KMS-11 (cell line): ENCODE measurements at regions not wholly inside any gene's neighbourhood (a gene's known extent, or its start where the extent isn't known, plus 50 kb on each side); places are given as distances from the start of the nearest gene placed in this dataset.

Source experiments
- H2AFZ ChIP-seq: fragments of 200-600 bp; sonication (generic); 2 replicates; pipeline ENCODE4 v1.6.1; 2016; ENCODE audit warnings: antibody characterized with exemption, mixed run types, low read depth
- H3K27ac ChIP-seq: fragments of 200-600 bp; sonication (generic); 2 replicates; pipeline ENCODE4 v1.6.1; 2016; ENCODE audit warnings: mild to moderate bottlenecking, mixed run types
- H3K27me3 ChIP-seq: fragments of 200-600 bp; sonication (generic); 2 replicates; pipeline ENCODE4 v1.6.1; 2017; ENCODE audit warnings: mild to moderate bottlenecking, low read depth, mixed run types, moderate library complexity; ENCODE audit not compliant: insufficient read depth
- H3K36me3 ChIP-seq: fragments of 200-600 bp; sonication (generic); 2 replicates; pipeline ENCODE4 v1.6.1; 2017; ENCODE audit warnings: mild to moderate bottlenecking, mixed run types; ENCODE audit not compliant: insufficient read depth
- H3K4me1 ChIP-seq: fragments of 200-600 bp; sonication (generic); 2 replicates; pipeline ENCODE4 v1.6.1; 2016; ENCODE audit warnings: mild to moderate bottlenecking, low read depth, mixed run types; ENCODE audit not compliant: poor library complexity, severe bottlenecking
- H3K4me2 ChIP-seq: fragments of 200-600 bp; sonication (generic); 2 replicates; pipeline ENCODE4 v1.7.0; 2016; ENCODE audit warnings: mild to moderate bottlenecking, mixed run types
- H3K4me3 ChIP-seq: fragments of 200-600 bp; sonication (generic); IDR thresholded peaks from 2 replicates; pipeline ENCODE4 v1.6.1; 2017; ENCODE audit warnings: low read depth, low read length, mixed read lengths; ENCODE audit not compliant: insufficient read depth
- H3K79me2 ChIP-seq: fragments of 200-600 bp; sonication (generic); 2 replicates; pipeline ENCODE4 v1.6.1; 2016; ENCODE audit warnings: low read depth, mixed run types; ENCODE audit not compliant: insufficient read depth
- H3K9ac ChIP-seq: fragments of 200-600 bp; sonication (generic); 2 replicates; pipeline ENCODE4 v1.6.1; 2016; ENCODE audit warnings: mild to moderate bottlenecking, mixed run types
- H4K20me1 ChIP-seq: fragments of 200-600 bp; sonication (generic); 2 replicates; pipeline ENCODE4 v1.6.1; 2016; ENCODE audit warnings: mild to moderate bottlenecking, mixed run types; ENCODE audit not compliant: insufficient read depth
- CTCF ChIP-seq: fragments of 200-600 bp; sonication (generic); conservative IDR thresholded peaks from 2 replicates; pipeline ENCODE4 v1.6.1; 2017; ENCODE audit warnings: low read depth, mild to moderate bottlenecking, antibody characterized with exemption, low read length, moderate library complexity, mixed read lengths

- H4K20me1 ChIP-seq: no peaks in the 10 kb centered on the region
- no peaks in the 10 kb centered on the region for H3K27me3 ChIP-seq
- no peak overlapping the region for H3K9ac ChIP-seq
- H3K27ac ChIP-seq: no peak overlapping the region
- no peak overlapping the region for H2AFZ ChIP-seq
- no peaks in the 10 kb centered on the region for H3K79me2 ChIP-seq
- no peaks in the 10 kb centered on the region for H3K36me3 ChIP-seq
- H3K4me3 ChIP-seq: no peak overlapping the region
- H3K4me1 ChIP-seq: no peaks in the 10 kb centered on the region
- H3K4me2 ChIP-seq: no peak overlapping the region
- no peak for TF ChIP-seq CTCF
Observed at GRCh38 chr4:67160394-67160793, 384.9 kb downstream of the CENPC start.

GRCh38 chr4:67158666-67159065, 386.6 kb downstream of the CENPC start:
- H3K36me3 ChIP-seq: no peaks in the 10 kb centered on the region
- H3K27me3 ChIP-seq: no peaks in the 10 kb centered on the region
- no peak overlapping the region for H3K9ac ChIP-seq
- no peak overlapping the region for H3K4me2 ChIP-seq
- H3K4me3 ChIP-seq: no peak overlapping the region
- no peak overlapping the region for H2AFZ ChIP-seq
- no peaks in the 10 kb centered on the region for H3K79me2 ChIP-seq
- no peaks in the 10 kb centered on the region for H4K20me1 ChIP-seq
- no peak for TF ChIP-seq CTCF
- no peak overlapping the region for H3K27ac ChIP-seq
- H3K4me1 ChIP-seq: no peaks in the 10 kb centered on the region

- no peaks in the 10 kb centered on the region for H3K27me3 ChIP-seq
Observed at GRCh38 chr4:67152976-67153375, 392.3 kb downstream of the CENPC start.

GRCh38 chr4:67151376-67152343, 393.6 kb downstream of the CENPC start:
- Histone ChIP-seq H2AFZ (no peak overlapping the region), H3K79me2 (no peaks in the 10 kb centered on the region), H3K4me1 (no peaks in the 10 kb centered on the region), H3K4me2 (no peak overlapping the region), H4K20me1 (no peaks in the 10 kb centered on the region), H3K36me3 (no peaks in the 10 kb centered on the region), H3K9ac (no peak overlapping the region), H3K27ac (no peak overlapping the region), H3K27me3 (no peaks in the 10 kb centered on the region), H3K4me3 (no peak overlapping the region)
- no peak for TF ChIP-seq CTCF

More at GRCh38 chr4:67152976-67153375, 392.3 kb downstream of the CENPC start:
- Histone ChIP-seq H3K36me3 (no peaks in the 10 kb centered on the region), H3K27ac (no peak overlapping the region), H3K4me2 (no peak overlapping the region), H3K79me2 (no peaks in the 10 kb centered on the region), H3K9ac (no peak overlapping the region), H2AFZ (no peak overlapping the region), H3K4me3 (no peak overlapping the region), H4K20me1 (no peaks in the 10 kb centered on the region), H3K4me1 (no peaks in the 10 kb centered on the region)
- TF ChIP-seq CTCF: no peak
